OCI-LY3 (cell line): ENCODE measurements at regions not wholly inside any gene's neighbourhood (a gene's known extent, or its start where the extent isn't known, plus 50 kb on each side); places are given as distances from the start of the nearest gene placed in this dataset.

Source experiments
- EZH2phosphoT487 ChIP-seq: fragments of 200-600 bp; shearing (Covaris generic); IDR thresholded peaks from 2 replicates; pipeline ENCODE4 v1.6.1; 2018; ENCODE audit warnings: antibody characterized with exemption, mixed run types, low read depth
- TF ChIP-seq, protein P1 (sequence below): fragments of 200-600, 300-600 bp; sonication (generic); IDR thresholded peaks from 2 replicates; pipeline ENCODE4 v1.5.1; 2014; ENCODE audit warnings: antibody characterized with exemption, low read length, low read depth

DNA sequence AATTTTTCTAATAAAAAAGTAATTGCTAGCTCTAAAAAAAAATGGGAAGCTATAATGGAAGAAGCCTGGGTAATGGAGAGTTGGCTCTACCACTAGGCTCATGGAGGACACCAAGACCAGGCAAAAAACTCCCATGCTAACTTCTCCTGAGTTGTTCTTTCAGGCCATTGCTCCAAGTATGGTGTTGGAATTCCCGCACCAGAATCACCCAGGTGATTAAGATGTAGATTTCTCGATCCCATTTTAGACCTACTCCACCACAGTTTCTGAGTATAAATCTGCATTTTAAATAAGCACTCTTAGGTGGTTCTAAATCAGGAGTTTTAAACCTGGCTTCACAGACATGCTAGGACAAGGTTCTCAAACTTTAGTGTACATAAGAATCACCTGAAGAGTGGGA, 221.0 kb downstream of the EMP1 start:
- TF ChIP-seq, protein P1, sequence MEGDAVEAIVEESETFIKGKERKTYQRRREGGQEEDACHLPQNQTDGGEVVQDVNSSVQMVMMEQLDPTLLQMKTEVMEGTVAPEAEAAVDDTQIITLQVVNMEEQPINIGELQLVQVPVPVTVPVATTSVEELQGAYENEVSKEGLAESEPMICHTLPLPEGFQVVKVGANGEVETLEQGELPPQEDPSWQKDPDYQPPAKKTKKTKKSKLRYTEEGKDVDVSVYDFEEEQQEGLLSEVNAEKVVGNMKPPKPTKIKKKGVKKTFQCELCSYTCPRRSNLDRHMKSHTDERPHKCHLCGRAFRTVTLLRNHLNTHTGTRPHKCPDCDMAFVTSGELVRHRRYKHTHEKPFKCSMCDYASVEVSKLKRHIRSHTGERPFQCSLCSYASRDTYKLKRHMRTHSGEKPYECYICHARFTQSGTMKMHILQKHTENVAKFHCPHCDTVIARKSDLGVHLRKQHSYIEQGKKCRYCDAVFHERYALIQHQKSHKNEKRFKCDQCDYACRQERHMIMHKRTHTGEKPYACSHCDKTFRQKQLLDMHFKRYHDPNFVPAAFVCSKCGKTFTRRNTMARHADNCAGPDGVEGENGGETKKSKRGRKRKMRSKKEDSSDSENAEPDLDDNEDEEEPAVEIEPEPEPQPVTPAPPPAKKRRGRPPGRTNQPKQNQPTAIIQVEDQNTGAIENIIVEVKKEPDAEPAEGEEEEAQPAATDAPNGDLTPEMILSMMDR, result no peak
- no peak for TF ChIP-seq EZH2phosphoT487
